ENCODE measurements at regions not wholly inside any gene's neighbourhood (a gene's known extent, or its start where the extent isn't known, plus 50 kb on each side); places are given as distances from the start of the nearest gene placed in this dataset.

DNA sequence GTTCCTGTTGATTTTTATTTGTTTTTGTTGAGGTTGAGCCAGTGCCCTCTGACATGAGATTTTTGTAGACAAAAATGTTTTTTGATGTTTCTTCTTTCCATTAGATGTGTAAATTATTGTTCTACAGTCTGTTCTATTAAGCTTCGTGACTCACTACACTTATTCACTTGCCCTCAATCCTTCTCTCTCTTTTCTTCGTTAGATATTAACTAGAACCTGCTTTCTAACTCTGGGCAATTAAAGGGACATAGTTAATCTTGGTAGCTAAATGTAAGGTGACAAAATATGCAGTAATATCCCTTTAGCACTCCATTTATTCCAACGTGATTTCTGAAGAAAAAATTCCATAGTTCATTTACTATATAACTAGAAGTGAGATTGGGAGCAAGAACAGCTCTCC lies 333.9 kb downstream of the PDHA2 start:
- H3K27ac ChIP-seq (ENCODE audit: low read depth in 1 of 2, low read length in 2 of 2): no peak overlapping the region
- H3K36me3 ChIP-seq (ENCODE audit: control insufficient read depth in 4 of 4, insufficient read depth in 3 of 4, low read depth in 1 of 4, low read length in 3 of 4): no peaks in the 10 kb centered on the region
- H3K4me3 ChIP-seq (ENCODE audit: low read depth in 1 of 3, low read length in 3 of 3): no peak overlapping the region
- no peaks in the 10 kb centered on the region for H3K4me1 ChIP-seq (ENCODE audit: control insufficient read depth in 4 of 4, insufficient read depth in 4 of 4, low read length in 3 of 4)
- H3K27me3 ChIP-seq (ENCODE audit: control insufficient read depth in 4 of 4, insufficient read depth in 4 of 4, low read length in 3 of 4): no peaks in the 10 kb centered on the region
- TF ChIP-seq, protein P1, sequence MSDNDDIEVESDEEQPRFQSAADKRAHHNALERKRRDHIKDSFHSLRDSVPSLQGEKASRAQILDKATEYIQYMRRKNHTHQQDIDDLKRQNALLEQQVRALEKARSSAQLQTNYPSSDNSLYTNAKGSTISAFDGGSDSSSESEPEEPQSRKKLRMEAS (IDR thresholded peaks at IDR 0.05): no peak
- no peak for TF ChIP-seq YY1 (IDR thresholded peaks at IDR 0.05)
- no peak for TF ChIP-seq TAF1 (conservative IDR thresholded peaks at IDR 0.05)
- no peak for TF ChIP-seq ZBTB33 (IDR thresholded peaks at IDR 0.05)
- no peak for TF ChIP-seq FOXA2 (IDR thresholded peaks at IDR 0.05)
- no peak for TF ChIP-seq HNF4A (conservative IDR thresholded peaks at IDR 0.05)
- DNase-seq (ENCODE audit: low spot score): no peak
- H3K9me3 ChIP-seq (ENCODE audit: control insufficient read depth in 4 of 4, low read length in 3 of 4): no peaks in the 10 kb centered on the region
- H3K9ac ChIP-seq (ENCODE audit: low read depth in 1 of 2, low read length in 2 of 2): no peak overlapping the region
- 49% methylated on average over 3 of the region's 3 CpGs for WGBS

DNA sequence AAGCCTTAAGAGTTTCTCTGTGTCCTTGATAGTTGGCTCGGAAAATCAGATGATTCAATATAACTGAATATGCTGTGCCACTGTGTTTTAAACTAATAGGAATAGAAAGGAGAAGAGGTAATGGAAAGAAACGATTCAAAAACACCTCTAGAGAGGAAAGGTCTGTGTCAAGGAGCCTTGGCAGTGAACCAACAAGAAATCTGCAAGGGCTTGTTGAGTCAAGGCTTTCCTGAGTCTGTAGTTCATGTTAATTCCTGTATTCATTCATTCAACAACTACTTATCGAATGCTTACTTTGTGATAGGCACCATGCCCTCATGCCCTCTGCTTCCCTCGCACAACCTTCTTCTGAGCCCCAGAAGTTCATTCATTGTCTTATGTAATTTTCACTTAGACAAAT lies 336.0 kb downstream of the PDHA2 start:
- 63% methylated on average over 4 of the region's 4 CpGs for WGBS
- H3K36me3 ChIP-seq (ENCODE audit: control insufficient read depth in 4 of 4, insufficient read depth in 3 of 4, low read depth in 1 of 4, low read length in 3 of 4): no peaks in the 10 kb centered on the region
- DNase-seq (ENCODE audit: low spot score): no peak
- no peaks in the 10 kb centered on the region for H3K9me3 ChIP-seq (ENCODE audit: control insufficient read depth in 4 of 4, low read length in 3 of 4)
- H3K9ac ChIP-seq (ENCODE audit: low read depth in 1 of 2, low read length in 2 of 2): no peak overlapping the region
- no peak overlapping the region for H3K4me3 ChIP-seq (ENCODE audit: low read depth in 1 of 3, low read length in 3 of 3)
- no peak overlapping the region for H3K27ac ChIP-seq (ENCODE audit: low read depth in 1 of 2, low read length in 2 of 2)
- no peaks in the 10 kb centered on the region for H3K27me3 ChIP-seq (ENCODE audit: control insufficient read depth in 4 of 4, insufficient read depth in 4 of 4, low read length in 3 of 4)
- TF ChIP-seq NR2F2 (IDR thresholded peaks at IDR 0.05): no peak
- no peak for TF ChIP-seq RAD21 (IDR thresholded peaks at IDR 0.05)
- TF ChIP-seq, protein P2, sequence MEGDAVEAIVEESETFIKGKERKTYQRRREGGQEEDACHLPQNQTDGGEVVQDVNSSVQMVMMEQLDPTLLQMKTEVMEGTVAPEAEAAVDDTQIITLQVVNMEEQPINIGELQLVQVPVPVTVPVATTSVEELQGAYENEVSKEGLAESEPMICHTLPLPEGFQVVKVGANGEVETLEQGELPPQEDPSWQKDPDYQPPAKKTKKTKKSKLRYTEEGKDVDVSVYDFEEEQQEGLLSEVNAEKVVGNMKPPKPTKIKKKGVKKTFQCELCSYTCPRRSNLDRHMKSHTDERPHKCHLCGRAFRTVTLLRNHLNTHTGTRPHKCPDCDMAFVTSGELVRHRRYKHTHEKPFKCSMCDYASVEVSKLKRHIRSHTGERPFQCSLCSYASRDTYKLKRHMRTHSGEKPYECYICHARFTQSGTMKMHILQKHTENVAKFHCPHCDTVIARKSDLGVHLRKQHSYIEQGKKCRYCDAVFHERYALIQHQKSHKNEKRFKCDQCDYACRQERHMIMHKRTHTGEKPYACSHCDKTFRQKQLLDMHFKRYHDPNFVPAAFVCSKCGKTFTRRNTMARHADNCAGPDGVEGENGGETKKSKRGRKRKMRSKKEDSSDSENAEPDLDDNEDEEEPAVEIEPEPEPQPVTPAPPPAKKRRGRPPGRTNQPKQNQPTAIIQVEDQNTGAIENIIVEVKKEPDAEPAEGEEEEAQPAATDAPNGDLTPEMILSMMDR (IDR thresholded peaks at IDR 0.05; ENCODE audit: low read depth, low read length, missing input control): no peak
- no peak for TF ChIP-seq FOXA1 (IDR thresholded peaks at IDR 0.05)
- no peak for TF ChIP-seq YY1 (IDR thresholded peaks at IDR 0.05)
- no peak for TF ChIP-seq HNF4G (IDR thresholded peaks at IDR 0.05)
- TF ChIP-seq TAF1 (conservative IDR thresholded peaks at IDR 0.05): no peak
- TF ChIP-seq JUND (IDR thresholded peaks at IDR 0.05): no peak
- TF ChIP-seq SP1 (IDR thresholded peaks at IDR 0.05): no peak
- TF ChIP-seq, protein P1 (IDR thresholded peaks at IDR 0.05): no peak
- TF ChIP-seq FOXA2 (IDR thresholded peaks at IDR 0.05): no peak
- TF ChIP-seq HNF4A (conservative IDR thresholded peaks at IDR 0.05): no peak
- TF ChIP-seq ZBTB33 (IDR thresholded peaks at IDR 0.05): no peak
- no peak for TF ChIP-seq EGR1 (IDR thresholded peaks at IDR 0.05; ENCODE audit: low read depth in 2 of 2)
- H3K4me1 ChIP-seq (ENCODE audit: control insufficient read depth in 4 of 4, insufficient read depth in 4 of 4, low read length in 3 of 4): no peaks in the 10 kb centered on the region

Measured in liver (tissue), 8 donors.